GM21529 (cell line): ENCODE measurements at regions not wholly inside any gene's neighbourhood (a gene's known extent, or its start where the extent isn't known, plus 50 kb on each side); places are given as distances from the start of the nearest gene placed in this dataset.

ENCODE experiments used
- ATAC-seq: cut with Tn5 transposase; IDR thresholded peaks from one replicate; pipeline ENCODE4 v1.9.1; 2021; ENCODE audit not compliant: unreplicated experiment

DNA sequence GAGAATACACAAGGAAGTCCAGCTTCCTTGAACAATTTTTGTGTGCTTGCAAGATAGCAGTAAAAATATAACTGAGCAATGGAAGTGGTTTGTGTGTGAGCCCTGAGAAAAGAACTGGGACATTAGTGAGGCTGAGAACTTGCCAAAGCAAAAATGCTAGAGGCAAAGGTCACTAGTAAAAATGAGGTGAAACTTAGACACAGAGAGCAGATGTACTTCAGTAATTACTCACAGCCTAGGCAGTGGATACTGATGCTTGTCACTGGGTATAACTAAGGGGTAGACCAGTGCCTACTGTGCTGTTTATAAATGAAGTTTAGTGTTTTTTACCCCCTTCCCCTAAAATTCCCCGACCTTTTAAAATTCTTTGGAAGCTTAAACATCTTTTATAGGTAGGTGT, 450.1 kb downstream of the LPIN1 start:
- no peak for ATAC-seq

GRCh38 chr2:12197133-12197532, 450.7 kb downstream of the LPIN1 start:
- no peak for ATAC-seq

DNA sequence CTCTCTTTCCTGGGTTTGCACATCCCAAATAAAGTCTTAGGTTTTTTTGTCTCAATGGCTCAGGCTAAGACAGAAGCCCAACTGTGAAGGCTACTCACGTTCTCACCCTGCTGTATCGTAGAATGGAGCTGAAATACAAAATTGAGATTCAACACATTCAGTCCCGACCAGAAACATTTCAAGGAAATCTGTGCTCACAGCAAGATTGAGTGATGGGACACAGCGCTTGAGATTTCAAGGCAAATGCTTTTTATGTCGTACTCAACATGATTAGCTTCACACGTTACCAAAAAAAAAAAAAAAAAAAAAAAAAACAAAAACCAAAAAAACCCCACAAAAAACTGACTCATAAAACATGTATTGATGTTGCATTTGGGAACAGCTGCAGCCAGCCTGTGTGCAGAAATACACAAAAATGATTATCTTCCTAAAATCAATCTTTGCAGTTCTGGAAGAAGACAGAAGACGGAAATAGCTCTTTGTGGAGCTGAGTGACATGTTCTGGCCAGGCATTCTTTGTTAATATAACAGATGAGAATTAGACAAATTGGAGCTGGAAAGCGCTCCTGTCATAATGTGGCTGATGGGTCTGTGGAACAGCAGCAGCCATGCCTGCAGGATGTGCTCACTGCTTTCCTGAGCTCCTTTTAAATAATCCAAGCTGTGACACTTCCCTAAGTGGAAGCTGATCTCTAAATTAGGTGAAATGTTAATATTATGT, 453.2 kb downstream of the LPIN1 start:
- ATAC-seq: no peak

- ATAC-seq: no peak
Measured at GRCh38 chr2:12201369-12201768, 454.9 kb downstream of the LPIN1 start.

DNA sequence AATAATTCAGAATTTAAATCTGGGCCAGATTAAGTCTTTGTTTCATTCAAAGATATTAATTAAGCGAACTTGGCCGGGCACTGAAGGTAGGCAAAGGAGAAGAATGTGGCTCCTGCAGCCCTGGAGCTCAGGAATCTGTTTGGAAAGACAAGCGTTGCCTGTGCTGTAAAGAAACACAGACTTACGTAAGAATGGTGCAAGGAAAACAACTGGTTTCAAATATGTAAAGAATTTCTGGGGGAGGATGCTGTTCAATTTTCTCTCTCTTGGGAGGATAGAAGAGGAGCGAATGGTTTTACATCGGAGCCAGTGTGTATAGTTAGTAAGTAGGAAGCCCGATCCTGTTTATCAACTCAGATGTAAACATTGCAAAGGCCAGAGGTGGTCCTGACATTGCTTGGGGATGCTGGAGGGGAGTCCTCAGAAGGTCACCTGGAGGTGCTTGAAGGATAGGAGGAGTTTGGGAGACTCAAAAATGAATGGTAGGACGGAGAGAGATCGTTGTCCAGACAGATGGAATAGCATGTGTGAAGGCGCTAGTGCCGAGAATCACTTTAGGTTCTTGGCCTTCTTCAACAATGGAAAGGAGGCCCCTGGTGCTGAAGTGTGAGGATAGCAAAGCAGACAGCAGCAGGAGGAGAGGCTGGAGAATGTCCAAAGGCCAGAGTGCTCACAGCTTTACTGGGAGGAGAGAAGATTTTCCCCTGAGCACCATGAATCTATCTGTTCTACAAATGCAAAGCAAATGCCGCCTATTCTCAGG, 456.1 kb downstream of the LPIN1 start:
- no peak for ATAC-seq

DNA sequence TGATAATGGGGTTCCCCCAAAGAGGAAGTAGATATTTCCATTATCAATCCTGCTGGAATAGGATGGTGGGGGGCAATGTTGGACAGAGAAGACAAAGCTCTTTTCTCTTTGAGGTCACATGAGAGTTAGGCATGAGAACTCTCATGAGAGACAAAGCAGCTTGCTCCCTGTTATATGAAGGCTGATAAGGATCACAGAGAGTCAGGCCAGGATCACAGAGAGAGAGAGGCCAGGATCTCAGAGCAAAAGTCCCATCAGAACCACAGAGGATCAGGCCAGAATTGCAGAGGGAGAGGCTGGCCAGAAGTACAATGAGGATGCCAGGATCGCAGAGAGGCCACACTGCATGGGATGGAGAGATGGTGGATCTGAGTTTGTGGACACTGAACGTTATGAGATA, 457.1 kb downstream of the LPIN1 start:
- no peak for ATAC-seq

DNA sequence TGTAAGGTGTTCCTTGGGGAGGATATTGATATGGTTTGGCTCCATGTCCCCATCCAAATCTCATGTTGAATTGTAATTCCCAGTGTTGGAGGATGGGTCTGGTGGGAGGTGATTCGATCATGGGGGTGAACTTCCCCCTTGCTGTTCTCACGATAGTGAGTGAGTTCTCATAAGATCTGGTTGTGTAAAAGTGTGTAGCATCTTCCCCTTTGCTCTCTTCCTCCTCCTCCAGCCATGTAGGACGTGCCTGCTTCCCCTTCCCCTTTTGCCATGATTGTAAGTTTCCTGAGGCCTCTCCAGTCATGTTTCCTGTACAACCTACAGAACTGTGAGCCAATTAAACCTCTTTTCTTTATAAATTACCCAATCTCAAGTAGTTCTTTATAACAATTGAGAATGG, 458.7 kb downstream of the LPIN1 start:
- no peak for ATAC-seq

GRCh38 chr2:12207491-12207890, 461.1 kb downstream of the LPIN1 start:
- no peak for ATAC-seq

DNA sequence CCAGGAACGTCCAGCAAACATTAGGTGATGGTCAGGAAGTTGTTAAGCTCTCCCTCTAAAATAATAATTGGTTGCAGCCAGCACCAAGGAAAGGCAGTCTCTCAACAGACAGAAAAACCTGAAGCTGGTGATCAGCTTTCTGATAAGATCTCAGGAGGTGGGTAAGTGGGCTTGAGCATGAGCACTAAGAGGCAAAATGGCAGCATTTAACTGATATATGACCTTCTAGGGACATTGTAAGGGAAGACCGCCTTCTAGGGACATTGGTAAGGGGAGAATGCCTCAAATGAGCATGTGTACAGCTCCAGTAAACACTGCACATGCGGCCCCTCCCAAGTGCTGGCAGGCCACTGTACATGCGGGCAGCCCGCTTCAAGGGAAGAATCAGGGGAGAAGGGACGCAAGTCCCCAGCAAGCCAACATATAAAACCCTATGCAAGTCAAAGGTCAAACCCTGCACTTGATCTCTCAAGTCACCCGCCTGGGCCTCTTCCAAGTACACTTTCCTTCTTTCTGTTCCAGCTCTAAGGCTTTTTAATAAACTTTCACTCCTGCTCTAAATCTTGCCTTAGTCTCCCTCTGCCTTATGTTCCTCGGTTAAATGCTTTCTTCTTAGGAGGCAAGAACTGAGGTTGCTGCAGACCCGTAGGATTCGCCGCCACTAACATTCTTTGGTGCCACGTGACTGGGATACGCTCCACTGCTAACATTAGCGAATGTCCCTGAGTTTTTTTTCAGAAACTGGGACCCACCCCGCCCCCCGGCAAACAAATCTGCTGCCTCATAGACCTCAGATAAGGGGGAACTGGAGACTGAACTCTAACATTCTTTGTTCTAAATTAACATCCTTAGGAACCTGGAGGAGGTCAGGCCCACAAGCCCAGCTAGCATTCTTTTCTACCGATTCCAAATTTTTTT, 463.8 kb downstream of the LPIN1 start:
- no peak for ATAC-seq

- no peak for ATAC-seq
Measured at GRCh38 chr2:12211326-12212175, 465.1 kb downstream of the LPIN1 start.

- ATAC-seq: no peak
Measured at GRCh38 chr2:12212841-12213597, 466.6 kb downstream of the LPIN1 start.

GRCh38 chr2:12217175-12217574, 470.7 kb downstream of the LPIN1 start:
- ATAC-seq: no peak

- no peak for ATAC-seq
Measured at GRCh38 chr2:12219761-12220160, 473.3 kb downstream of the LPIN1 start.

DNA sequence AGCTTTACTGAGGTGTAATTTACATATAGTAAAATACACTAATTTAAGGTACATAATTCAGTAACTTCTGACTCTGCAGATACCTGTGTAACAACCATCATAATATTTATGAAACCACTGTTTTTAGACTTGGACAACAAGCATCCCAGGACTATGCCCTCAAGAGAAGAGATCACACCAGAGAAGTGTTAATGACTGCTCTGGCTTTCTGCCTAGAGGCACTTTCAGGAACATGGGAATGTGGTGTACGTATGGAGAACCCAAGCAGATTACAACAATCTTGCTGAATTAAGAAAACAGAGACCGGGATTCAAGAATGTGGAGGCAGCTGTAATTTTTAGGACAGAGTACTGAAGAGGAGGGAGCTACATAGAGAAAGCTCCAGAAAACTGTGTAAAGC, 475.2 kb downstream of the LPIN1 start:
- ATAC-seq: no peak

GRCh38 chr2:12222554-12222953, 476.1 kb downstream of the LPIN1 start:
- ATAC-seq: no peak

DNA sequence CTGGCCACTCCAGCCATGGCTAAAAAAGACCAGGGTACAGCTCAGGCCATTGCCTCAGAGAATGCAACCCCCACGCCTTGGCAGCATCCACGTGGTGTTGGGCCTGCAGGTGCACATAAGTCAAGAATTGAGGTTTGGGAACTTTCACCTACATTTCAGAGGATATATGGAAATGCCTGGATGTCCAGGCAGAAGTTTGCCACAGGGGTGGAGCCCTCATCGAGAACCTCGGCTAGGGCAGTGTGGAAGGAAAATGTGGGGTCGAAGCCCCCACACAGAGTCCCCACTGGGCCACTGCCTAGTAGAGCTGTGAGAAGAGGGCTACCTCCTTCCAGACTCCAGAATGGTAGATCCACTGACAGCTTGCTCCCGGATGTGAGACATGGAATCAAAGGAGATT, 477.3 kb downstream of the LPIN1 start:
- ATAC-seq: no peak

DNA sequence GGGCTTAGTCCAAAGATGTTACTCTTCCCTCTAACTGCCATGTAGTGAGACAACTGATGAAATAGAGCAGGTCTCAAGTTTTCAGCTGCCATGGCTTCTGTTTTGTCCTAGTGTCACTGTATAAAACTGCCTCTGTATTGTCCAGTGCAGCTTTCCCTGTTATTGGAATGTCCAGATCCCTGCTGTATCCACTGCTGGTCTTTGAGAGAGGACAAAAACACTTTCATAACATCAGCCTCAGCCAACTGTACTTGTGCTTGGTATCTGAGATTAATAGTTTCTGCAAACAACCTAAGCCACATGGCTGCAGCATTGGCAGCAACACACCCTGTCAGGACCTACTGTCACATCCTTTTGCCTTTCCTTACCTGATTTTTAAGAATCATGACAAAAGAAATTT, 480.2 kb downstream of the LPIN1 start:
- ATAC-seq: no peak

DNA sequence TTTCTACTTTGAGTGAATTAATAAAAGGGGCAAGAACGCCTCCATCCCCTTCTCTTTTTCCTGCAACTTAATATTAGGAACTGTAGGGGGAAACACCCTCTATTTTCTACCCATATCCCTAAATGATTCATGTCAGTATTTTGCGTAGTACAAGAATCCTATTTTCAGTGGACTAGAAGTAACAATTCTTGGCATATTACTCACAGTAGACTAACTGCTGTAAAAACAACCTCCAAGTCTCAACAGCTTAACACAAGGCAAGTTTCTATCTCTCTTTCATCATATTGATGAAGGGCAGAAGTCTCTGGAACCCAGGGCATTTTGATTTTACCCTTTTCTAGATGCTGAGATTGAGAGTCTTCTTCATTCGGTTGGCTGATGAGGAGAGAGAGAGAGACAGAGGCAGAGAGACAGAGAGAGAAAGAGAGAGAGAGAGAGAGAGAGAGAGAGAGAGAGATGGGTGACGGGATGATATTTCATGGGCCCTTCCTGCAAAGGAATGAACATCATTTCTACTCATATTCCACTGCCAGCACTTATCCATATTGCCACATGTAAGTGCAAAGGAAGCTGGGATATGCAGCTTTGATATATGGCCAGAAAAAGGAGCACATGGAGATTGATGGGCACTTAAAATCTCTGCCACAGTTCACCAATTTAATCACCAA, 481.6 kb downstream of the LPIN1 start:
- ATAC-seq: no peak

GRCh38 chr2:12231288-12231687, 484.9 kb downstream of the LPIN1 start:
- no peak for ATAC-seq
